PC-9 (cell line): ENCODE measurements at regions not wholly inside any gene's neighbourhood (a gene's known extent, or its start where the extent isn't known, plus 50 kb on each side); places are given as distances from the start of the nearest gene placed in this dataset.

Source experiments
- BruUV-seq: library from RNA; stranded (reverse); fragments of 400-500 nt; replicated peaks from 2 replicates; lab custom pipeline; 2021; lab: Mats Ljungman, UMichigan
- CTCF ChIA-PET: fragments of 300-600 bp; sonication (Branson Sonifier 250); formaldehyde crosslinking; loops from one replicate; lab custom pipeline; 2022; ENCODE audit warnings: antibody characterized with exemption; lab: Charles Lee
- POLR2A ChIA-PET: fragments of 300-600 bp; sonication (Branson Sonifier 250); formaldehyde crosslinking; loops from one replicate; lab custom pipeline; 2022; ENCODE audit warnings: antibody characterized with exemption; ENCODE audit not compliant: unreplicated experiment; lab: Charles Lee
- DNase-seq, 2 experiments: peaks; one replicate each; pipeline versions ENCODE4 v3.0.0 to v3.0.0-alpha.2; 2015 to 2022; ENCODE audit warnings: mixed read lengths in 1 of 2
- H2AFZ ChIP-seq: fragments of 200-600 bp; sonication (generic); 2 replicates; pipeline ENCODE4 v1.8.1; 2017; ENCODE audit warnings: antibody characterized with exemption
- H3F3A ChIP-seq: fragments of 200-600 bp; sonication (generic); 2 replicates; pipeline ENCODE4 v1.8.1; 2017; ENCODE audit warnings: antibody characterized with exemption, mild to moderate bottlenecking, low read depth; ENCODE audit not compliant: insufficient read depth
- H3K27ac ChIP-seq: fragments of 200-600 bp; sonication (generic); 2 replicates; pipeline ENCODE4 v1.6.1; 2016; ENCODE audit warnings: mixed run types
- H3K27me3 ChIP-seq: fragments of 200-600 bp; sonication (generic); 2 replicates; pipeline ENCODE4 v1.6.1; 2016; ENCODE audit warnings: low read depth, mixed run types; ENCODE audit not compliant: insufficient read depth
- H3K36me3 ChIP-seq: fragments of 200-600 bp; sonication (generic); 2 replicates; pipeline ENCODE4 v1.6.1; 2016; ENCODE audit warnings: low read depth, mixed run types
- H3K4me1 ChIP-seq: fragments of 200-600 bp; sonication (generic); replicated peaks from 2 replicates; pipeline ENCODE4 v1.6.1; 2016; ENCODE audit warnings: mixed run types; ENCODE audit not compliant: insufficient read depth
- H3K4me2 ChIP-seq: fragments of 200-600 bp; sonication (generic); 2 replicates; pipeline ENCODE4 v1.6.1; 2017; ENCODE audit warnings: mixed run types
- H3K4me3 ChIP-seq: fragments of 200-600 bp; sonication (generic); 2 replicates; pipeline ENCODE4 v1.6.1; 2016; ENCODE audit warnings: mixed run types
- H3K79me2 ChIP-seq: fragments of 200-600 bp; sonication (generic); 2 replicates; pipeline ENCODE4 v1.6.1; 2017; ENCODE audit warnings: low read depth, mixed run types
- H3K9me2 ChIP-seq: fragments of 200-600 bp; sonication (generic); 2 replicates; pipeline ENCODE4 v1.8.1; 2017; ENCODE audit warnings: mild to moderate bottlenecking; ENCODE audit not compliant: insufficient read depth
- H3K9me3 ChIP-seq: fragments of 200-600 bp; sonication (generic); 2 replicates; pipeline ENCODE4 v1.8.1; 2016; ENCODE audit warnings: low read depth; ENCODE audit not compliant: insufficient read depth
- H4K20me1 ChIP-seq: fragments of 200-600 bp; sonication (generic); 2 replicates; pipeline ENCODE4 v1.8.1; 2017; ENCODE audit not compliant: insufficient read depth
- EZH2 ChIP-seq: fragments of 200-600 bp; sonication (generic); IDR thresholded peaks from 2 replicates; pipeline ENCODE4 v1.8.0; 2017; ENCODE audit warnings: antibody characterized with exemption, low read depth
- intact Hi-C: fragments of 100-400 bp; cut with micrococcal nuclease; formaldehyde crosslinking; loops from one replicate; pipeline ENCODE4 v1.10.0; 2022; ENCODE audit not compliant: unreplicated experiment
- TF ChIP-seq, protein P1 (sequence below): fragments of 200-600 bp; sonication (generic); conservative IDR thresholded peaks from 2 replicates; pipeline ENCODE4 v1.6.1; 2017; ENCODE audit warnings: mixed run types, antibody characterized with exemption, mild to moderate bottlenecking, moderate library complexity

GRCh38 chrX:120021927-120022326 lies 55.6 kb downstream of the RHOXF2B start:
- DNase-seq: no peak
- Histone ChIP-seq H3K36me3 (no peaks in the 10 kb centered on the region), H3F3A (no peaks in the 10 kb centered on the region), H3K79me2 (no peaks in the 10 kb centered on the region), H3K4me2 (no peak overlapping the region), H3K4me3 (no peak overlapping the region), H4K20me1 (no peaks in the 10 kb centered on the region), H3K27ac (no peak overlapping the region), H3K27me3 (peaks cover 11% of the 10 kb centered on the region; the same call in 1 of the 2 replicates), H3K4me1 (no peaks in the 10 kb centered on the region), H3K9me3 (no peaks in the 10 kb centered on the region), H3K9me2 (no peaks in the 10 kb centered on the region), H2AFZ (no peak overlapping the region)
- intact Hi-C loops: no loop called here
- POLR2A ChIA-PET: no interaction called here
- no TSS peak for BruUV-seq
- CTCF ChIA-PET: no interaction called here
- TF ChIP-seq, protein P1, sequence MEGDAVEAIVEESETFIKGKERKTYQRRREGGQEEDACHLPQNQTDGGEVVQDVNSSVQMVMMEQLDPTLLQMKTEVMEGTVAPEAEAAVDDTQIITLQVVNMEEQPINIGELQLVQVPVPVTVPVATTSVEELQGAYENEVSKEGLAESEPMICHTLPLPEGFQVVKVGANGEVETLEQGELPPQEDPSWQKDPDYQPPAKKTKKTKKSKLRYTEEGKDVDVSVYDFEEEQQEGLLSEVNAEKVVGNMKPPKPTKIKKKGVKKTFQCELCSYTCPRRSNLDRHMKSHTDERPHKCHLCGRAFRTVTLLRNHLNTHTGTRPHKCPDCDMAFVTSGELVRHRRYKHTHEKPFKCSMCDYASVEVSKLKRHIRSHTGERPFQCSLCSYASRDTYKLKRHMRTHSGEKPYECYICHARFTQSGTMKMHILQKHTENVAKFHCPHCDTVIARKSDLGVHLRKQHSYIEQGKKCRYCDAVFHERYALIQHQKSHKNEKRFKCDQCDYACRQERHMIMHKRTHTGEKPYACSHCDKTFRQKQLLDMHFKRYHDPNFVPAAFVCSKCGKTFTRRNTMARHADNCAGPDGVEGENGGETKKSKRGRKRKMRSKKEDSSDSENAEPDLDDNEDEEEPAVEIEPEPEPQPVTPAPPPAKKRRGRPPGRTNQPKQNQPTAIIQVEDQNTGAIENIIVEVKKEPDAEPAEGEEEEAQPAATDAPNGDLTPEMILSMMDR: no peak
- no peak for TF ChIP-seq EZH2

DNA sequence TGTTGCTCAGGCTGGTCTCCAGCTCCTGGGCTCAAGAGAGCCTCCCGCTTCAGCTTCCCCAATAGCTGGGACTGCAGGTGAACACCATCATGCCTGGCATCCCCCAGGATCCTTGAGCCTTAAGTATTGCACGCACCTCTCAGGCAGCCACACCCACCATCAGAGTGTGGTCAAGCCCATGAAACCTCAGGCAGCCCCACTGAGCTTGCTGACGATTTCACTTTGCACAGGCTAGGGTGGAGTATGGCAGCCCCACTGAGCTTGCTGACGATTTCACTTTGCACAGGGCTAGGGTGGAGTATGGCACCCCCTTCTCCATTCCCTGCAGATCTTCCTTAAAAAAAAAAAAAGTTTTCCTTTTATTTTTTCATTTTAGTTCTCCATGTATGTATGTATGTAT lies 57.2 kb downstream of the RHOXF2B start:
- no peaks in the 10 kb centered on the region for H3K79me2 ChIP-seq
- no peaks in the 10 kb centered on the region for H4K20me1 ChIP-seq
- H3K27me3 ChIP-seq: peaks cover 19% of the 10 kb centered on the region; the same call in 1 of the 2 replicates
- H3K9me3 ChIP-seq: no peaks in the 10 kb centered on the region
- POLR2A ChIA-PET: interaction anchor here (0.7 kb wide), 1 partner anchor 229 kb away, joined by 6 read pairs; the partner anchor contains the start of gene RPL39
- H3K27ac ChIP-seq: no peak overlapping the region
- no TSS peak for BruUV-seq
- H3K9me2 ChIP-seq: no peaks in the 10 kb centered on the region
- H3K4me2 ChIP-seq: no peak overlapping the region
- H3K36me3 ChIP-seq: no peaks in the 10 kb centered on the region
- H3K4me3 ChIP-seq: no peak overlapping the region
- no peaks in the 10 kb centered on the region for H3F3A ChIP-seq
- no peak overlapping the region for H2AFZ ChIP-seq
- no peak for DNase-seq
- CTCF ChIA-PET: no interaction called here
- H3K4me1 ChIP-seq: no peaks in the 10 kb centered on the region
- TF ChIP-seq, protein P1: no peak
- TF ChIP-seq EZH2: no peak
- intact Hi-C loops: no loop called here

GRCh38 chrX:120016068-120016441 lies 61.4 kb downstream of the RHOXF2B start:
- Histone ChIP-seq H3K9me2 (no peaks in the 10 kb centered on the region), H3K4me1 (no peaks in the 10 kb centered on the region), H3K27me3 (peaks cover 26% of the 10 kb centered on the region), H3K36me3 (no peaks in the 10 kb centered on the region), H3K4me3 (no peak overlapping the region), H2AFZ (no peak overlapping the region), H3K4me2 (no peak overlapping the region), H4K20me1 (no peaks in the 10 kb centered on the region), H3F3A (no peaks in the 10 kb centered on the region), H3K27ac (no peak overlapping the region), H3K79me2 (no peaks in the 10 kb centered on the region), H3K9me3 (no peaks in the 10 kb centered on the region)
- DNase-seq: no peak
- POLR2A ChIA-PET: no interaction called here
- CTCF ChIA-PET: interaction anchor here (0.5 kb wide), 1 partner anchor 454 kb away, joined by 3 read pairs; no protein-coding TSS in a partner anchor
- intact Hi-C loops: no loop called here
- TF ChIP-seq, protein P1: no peak
- no peak for TF ChIP-seq EZH2
- no TSS peak for BruUV-seq
